A549 (cell line): ENCODE measurements at regions not wholly inside any gene's neighbourhood (a gene's known extent, or its start where the extent isn't known, plus 50 kb on each side); places are given as distances from the start of the nearest gene placed in this dataset.

Source experiments
- CEBPB ChIP-seq, 2 experiments: fragments of >200 bp in 1 of 2; sonication (Bioruptor Twin) in 1 of 2; formaldehyde crosslinking in 1 of 2; IDR thresholded peaks; 2 replicates each; pipeline ENCODE4 v1.6.1; 2012 to 2016
- CHD4 ChIP-seq: fragments of 200-600 bp; sonication (generic); IDR thresholded peaks from 2 replicates; pipeline ENCODE4 v1.6.1; 2016; ENCODE audit warnings: antibody characterized with exemption, mild to moderate bottlenecking, borderline replicate concordance
- HOXA7 ChIP-seq: fragments of 250-450 bp; sonication (Bioruptor Pico); IDR thresholded peaks from 2 replicates; pipeline ENCODE4 v1.5.0; 2020; ENCODE audit warnings: mild to moderate bottlenecking, moderate library complexity
- PHF8 ChIP-seq: fragments of 200-600 bp; sonication (generic); IDR thresholded peaks from 2 replicates; pipeline ENCODE4 v1.6.1; 2016; ENCODE audit warnings: low read depth, mild to moderate bottlenecking, antibody characterized with exemption, moderate library complexity, borderline replicate concordance
- POLR2AphosphoS2 ChIP-seq: conservative IDR thresholded peaks from 2 replicates; pipeline ENCODE4 v1.6.1; 2012; ENCODE audit warnings: low read length, improper control_type of control experiment, inconsistent platforms
- RAD21 ChIP-seq, 2 experiments: fragments of >200 bp in 1 of 2; sonication (Bioruptor Twin) in 1 of 2; formaldehyde crosslinking in 1 of 2; IDR thresholded peaks in 1 of 2; conservative IDR thresholded peaks in 1 of 2; 2 replicates in 1 of 2; 3 replicates in 1 of 2; pipeline ENCODE4 v1.6.1; 2012 to 2018; ENCODE audit warnings: inconsistent platforms in 1 of 2
- ZFP36 ChIP-seq: fragments of 450-650 bp; IDR thresholded peaks from 2 replicates; pipeline ENCODE4 v1.6.1; 2014; ENCODE audit warnings: borderline replicate concordance; ENCODE audit not compliant: partially characterized antibody
- TF ChIP-seq, protein P1 (sequence below): fragments of >200 bp; sonication (Bioruptor Twin); formaldehyde crosslinking; IDR thresholded peaks from 3 replicates; pipeline ENCODE4 v1.5.1; 2016
- TF ChIP-seq, protein P2 (sequence below): fragments of 200-600 bp; sonication (generic); IDR thresholded peaks from 2 replicates; pipeline ENCODE4 v1.6.1; 2016; ENCODE audit warnings: antibody characterized with exemption, mild to moderate bottlenecking, moderate library complexity

DNA sequence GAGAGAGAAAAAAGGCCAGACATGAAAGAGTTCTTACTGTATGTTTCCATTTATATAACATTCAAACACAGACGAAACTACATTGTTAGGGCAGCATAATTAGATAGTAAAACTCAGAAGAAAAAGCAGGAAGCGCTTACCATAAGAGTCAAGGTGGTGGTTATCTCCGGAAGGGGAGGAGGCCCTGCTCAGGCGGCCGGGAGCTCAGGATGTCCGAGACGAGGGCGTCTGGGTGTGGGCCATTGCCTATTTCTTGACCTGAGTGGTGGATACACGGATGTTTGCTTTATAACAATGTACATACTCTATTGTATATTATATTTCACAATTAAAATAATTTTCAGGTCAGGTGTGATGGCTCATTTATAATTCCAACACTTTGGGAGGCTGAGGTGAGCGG, 80.9 kb upstream of the COL5A1 start:
- no peak for TF ChIP-seq HOXA7 (CRISPR knock-in tag)
- TF ChIP-seq, protein P1, sequence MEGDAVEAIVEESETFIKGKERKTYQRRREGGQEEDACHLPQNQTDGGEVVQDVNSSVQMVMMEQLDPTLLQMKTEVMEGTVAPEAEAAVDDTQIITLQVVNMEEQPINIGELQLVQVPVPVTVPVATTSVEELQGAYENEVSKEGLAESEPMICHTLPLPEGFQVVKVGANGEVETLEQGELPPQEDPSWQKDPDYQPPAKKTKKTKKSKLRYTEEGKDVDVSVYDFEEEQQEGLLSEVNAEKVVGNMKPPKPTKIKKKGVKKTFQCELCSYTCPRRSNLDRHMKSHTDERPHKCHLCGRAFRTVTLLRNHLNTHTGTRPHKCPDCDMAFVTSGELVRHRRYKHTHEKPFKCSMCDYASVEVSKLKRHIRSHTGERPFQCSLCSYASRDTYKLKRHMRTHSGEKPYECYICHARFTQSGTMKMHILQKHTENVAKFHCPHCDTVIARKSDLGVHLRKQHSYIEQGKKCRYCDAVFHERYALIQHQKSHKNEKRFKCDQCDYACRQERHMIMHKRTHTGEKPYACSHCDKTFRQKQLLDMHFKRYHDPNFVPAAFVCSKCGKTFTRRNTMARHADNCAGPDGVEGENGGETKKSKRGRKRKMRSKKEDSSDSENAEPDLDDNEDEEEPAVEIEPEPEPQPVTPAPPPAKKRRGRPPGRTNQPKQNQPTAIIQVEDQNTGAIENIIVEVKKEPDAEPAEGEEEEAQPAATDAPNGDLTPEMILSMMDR = no peak
- TF ChIP-seq POLR2AphosphoS2 = no peak
- TF ChIP-seq CHD4 = no peak
- no peak for TF ChIP-seq RAD21 (conservative IDR thresholded peaks at IDR 0.05 in 1 of 2, IDR thresholded peaks at IDR 0.05 in 1 of 2)
- no peak for TF ChIP-seq PHF8
- TF ChIP-seq CEBPB (IDR thresholded peaks at IDR 0.05) = no peak
- TF ChIP-seq, protein P2, sequence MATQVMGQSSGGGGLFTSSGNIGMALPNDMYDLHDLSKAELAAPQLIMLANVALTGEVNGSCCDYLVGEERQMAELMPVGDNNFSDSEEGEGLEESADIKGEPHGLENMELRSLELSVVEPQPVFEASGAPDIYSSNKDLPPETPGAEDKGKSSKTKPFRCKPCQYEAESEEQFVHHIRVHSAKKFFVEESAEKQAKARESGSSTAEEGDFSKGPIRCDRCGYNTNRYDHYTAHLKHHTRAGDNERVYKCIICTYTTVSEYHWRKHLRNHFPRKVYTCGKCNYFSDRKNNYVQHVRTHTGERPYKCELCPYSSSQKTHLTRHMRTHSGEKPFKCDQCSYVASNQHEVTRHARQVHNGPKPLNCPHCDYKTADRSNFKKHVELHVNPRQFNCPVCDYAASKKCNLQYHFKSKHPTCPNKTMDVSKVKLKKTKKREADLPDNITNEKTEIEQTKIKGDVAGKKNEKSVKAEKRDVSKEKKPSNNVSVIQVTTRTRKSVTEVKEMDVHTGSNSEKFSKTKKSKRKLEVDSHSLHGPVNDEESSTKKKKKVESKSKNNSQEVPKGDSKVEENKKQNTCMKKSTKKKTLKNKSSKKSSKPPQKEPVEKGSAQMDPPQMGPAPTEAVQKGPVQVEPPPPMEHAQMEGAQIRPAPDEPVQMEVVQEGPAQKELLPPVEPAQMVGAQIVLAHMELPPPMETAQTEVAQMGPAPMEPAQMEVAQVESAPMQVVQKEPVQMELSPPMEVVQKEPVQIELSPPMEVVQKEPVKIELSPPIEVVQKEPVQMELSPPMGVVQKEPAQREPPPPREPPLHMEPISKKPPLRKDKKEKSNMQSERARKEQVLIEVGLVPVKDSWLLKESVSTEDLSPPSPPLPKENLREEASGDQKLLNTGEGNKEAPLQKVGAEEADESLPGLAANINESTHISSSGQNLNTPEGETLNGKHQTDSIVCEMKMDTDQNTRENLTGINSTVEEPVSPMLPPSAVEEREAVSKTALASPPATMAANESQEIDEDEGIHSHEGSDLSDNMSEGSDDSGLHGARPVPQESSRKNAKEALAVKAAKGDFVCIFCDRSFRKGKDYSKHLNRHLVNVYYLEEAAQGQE = no peak
- no peak for TF ChIP-seq ZFP36
